ENCODE measurements at regions not wholly inside any gene's neighbourhood (a gene's known extent, or its start where the extent isn't known, plus 50 kb on each side); places are given as distances from the start of the nearest gene placed in this dataset.

GRCh38 chr6:9435281-9435680 lies 979.6 kb downstream of the TFAP2A start:
- CTCF ChIA-PET: no interaction called here
- no peaks in the 10 kb centered on the region for H3K36me3 ChIP-seq (ENCODE audit: insufficient read depth, low read length, poor library complexity, severe bottlenecking)
- no peaks in the 10 kb centered on the region for H3K4me1 ChIP-seq (ENCODE audit: insufficient read depth, low read length, poor library complexity, severe bottlenecking)
- intact Hi-C loops (cut with micrococcal nuclease; ENCODE audit: unreplicated experiment): no loop called here
- no peaks in the 10 kb centered on the region for H3K9me3 ChIP-seq (ENCODE audit: low read depth, low read length, poor library complexity, severe bottlenecking)
- no peaks in the 10 kb centered on the region for H3K27me3 ChIP-seq (replicated peaks; ENCODE audit: insufficient read depth, low read depth, low read length, poor library complexity)
- DNase-seq (ENCODE audit: low spot score): no peak
- H3K27ac ChIP-seq (ENCODE audit: low read depth, low read length, poor library complexity, severe bottlenecking): no peak overlapping the region
- no TSS peak for BruUV-seq (replicated peaks)
- POLR2A ChIA-PET (ENCODE audit: low non-redundant PET): no interaction called here
- no peak for TF ChIP-seq EZH2 (IDR thresholded peaks at IDR 0.05; ENCODE audit: borderline replicate concordance, low read depth, low read length, poor library complexity, severe bottlenecking)
- TF ChIP-seq, protein P1, sequence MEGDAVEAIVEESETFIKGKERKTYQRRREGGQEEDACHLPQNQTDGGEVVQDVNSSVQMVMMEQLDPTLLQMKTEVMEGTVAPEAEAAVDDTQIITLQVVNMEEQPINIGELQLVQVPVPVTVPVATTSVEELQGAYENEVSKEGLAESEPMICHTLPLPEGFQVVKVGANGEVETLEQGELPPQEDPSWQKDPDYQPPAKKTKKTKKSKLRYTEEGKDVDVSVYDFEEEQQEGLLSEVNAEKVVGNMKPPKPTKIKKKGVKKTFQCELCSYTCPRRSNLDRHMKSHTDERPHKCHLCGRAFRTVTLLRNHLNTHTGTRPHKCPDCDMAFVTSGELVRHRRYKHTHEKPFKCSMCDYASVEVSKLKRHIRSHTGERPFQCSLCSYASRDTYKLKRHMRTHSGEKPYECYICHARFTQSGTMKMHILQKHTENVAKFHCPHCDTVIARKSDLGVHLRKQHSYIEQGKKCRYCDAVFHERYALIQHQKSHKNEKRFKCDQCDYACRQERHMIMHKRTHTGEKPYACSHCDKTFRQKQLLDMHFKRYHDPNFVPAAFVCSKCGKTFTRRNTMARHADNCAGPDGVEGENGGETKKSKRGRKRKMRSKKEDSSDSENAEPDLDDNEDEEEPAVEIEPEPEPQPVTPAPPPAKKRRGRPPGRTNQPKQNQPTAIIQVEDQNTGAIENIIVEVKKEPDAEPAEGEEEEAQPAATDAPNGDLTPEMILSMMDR (conservative IDR thresholded peaks at IDR 0.05; ENCODE audit: low read depth, low read length): no peak
- H3K4me3 ChIP-seq (ENCODE audit: low read depth, low read length, poor library complexity, severe bottlenecking): no peak overlapping the region

GRCh38 chr6:9431945-9432344 lies 982.9 kb downstream of the TFAP2A start:
- no TSS peak for BruUV-seq (replicated peaks)

DNA sequence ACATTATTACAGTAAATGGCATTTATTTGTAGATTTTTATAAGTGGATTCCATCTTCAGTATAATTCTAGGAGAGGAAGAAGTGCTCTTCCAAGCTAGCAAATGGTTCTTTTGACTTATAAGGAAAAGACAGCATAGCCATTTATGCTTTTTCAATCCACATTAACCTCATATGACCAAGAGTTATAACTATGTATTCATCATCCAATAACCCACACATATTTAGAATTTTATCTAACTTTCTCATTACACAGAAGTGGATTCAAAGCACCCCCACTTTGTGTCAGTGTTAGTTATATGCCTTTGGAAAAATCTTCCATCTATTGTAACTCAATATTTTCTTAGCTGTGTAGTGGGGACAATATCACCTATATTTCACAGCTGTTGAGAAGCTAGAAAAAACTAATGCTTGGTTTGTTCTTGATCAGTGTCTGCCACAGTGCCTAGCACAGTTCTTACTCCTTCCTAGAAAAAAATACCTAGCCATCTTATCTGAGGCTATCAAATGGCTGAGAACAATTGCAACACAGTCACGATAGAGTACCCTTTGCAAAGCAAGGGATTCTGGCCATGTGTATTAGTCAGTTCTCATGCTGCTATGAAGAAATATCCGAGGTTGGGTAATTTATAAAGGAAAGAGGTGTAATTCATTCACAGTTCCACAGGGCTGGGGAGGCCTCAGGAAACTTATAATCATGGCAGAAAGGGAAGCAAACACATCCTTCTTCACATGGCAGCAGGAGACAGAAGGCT lies 986.3 kb downstream of the TFAP2A start:
- ChIA-PET CTCF (no interaction called here), POLR2A (ENCODE audit: low non-redundant PET) (no interaction called here)
- TF ChIP-seq EZH2 (IDR thresholded peaks at IDR 0.05; ENCODE audit: borderline replicate concordance, low read depth, low read length, poor library complexity, severe bottlenecking): no peak
- TF ChIP-seq, protein P1 (conservative IDR thresholded peaks at IDR 0.05; ENCODE audit: low read depth, low read length): no peak
- no peaks in the 10 kb centered on the region for H3K4me1 ChIP-seq (ENCODE audit: insufficient read depth, low read length, poor library complexity, severe bottlenecking)
- no peak for DNase-seq (ENCODE audit: low spot score)
- H3K9me3 ChIP-seq (ENCODE audit: low read depth, low read length, poor library complexity, severe bottlenecking): peaks cover 4% of the 10 kb centered on the region
- no peaks in the 10 kb centered on the region for H3K36me3 ChIP-seq (ENCODE audit: insufficient read depth, low read length, poor library complexity, severe bottlenecking)
- no peak overlapping the region for H3K27ac ChIP-seq (ENCODE audit: low read depth, low read length, poor library complexity, severe bottlenecking)
- intact Hi-C loops (cut with micrococcal nuclease; ENCODE audit: unreplicated experiment): no loop called here
- BruUV-seq (replicated peaks): no TSS peak
- H3K4me3 ChIP-seq (ENCODE audit: low read depth, low read length, poor library complexity, severe bottlenecking): no peak overlapping the region
- no peaks in the 10 kb centered on the region for H3K27me3 ChIP-seq (replicated peaks; ENCODE audit: insufficient read depth, low read depth, low read length, poor library complexity)

More at GRCh38 chr6:9431945-9432344, 982.9 kb downstream of the TFAP2A start:
- Histone ChIP-seq H3K4me3 (ENCODE audit: low read depth, low read length, poor library complexity, severe bottlenecking) (no peak overlapping the region), H3K9me3 (ENCODE audit: low read depth, low read length, poor library complexity, severe bottlenecking) (peaks cover 4% of the 10 kb centered on the region), H3K27ac (ENCODE audit: low read depth, low read length, poor library complexity, severe bottlenecking) (no peak overlapping the region), H3K4me1 (ENCODE audit: insufficient read depth, low read length, poor library complexity, severe bottlenecking) (no peaks in the 10 kb centered on the region), H3K27me3 (replicated peaks; ENCODE audit: insufficient read depth, low read depth, low read length, poor library complexity) (no peaks in the 10 kb centered on the region), H3K36me3 (ENCODE audit: insufficient read depth, low read length, poor library complexity, severe bottlenecking) (no peaks in the 10 kb centered on the region)
- TF ChIP-seq, protein P1 (conservative IDR thresholded peaks at IDR 0.05; ENCODE audit: low read depth, low read length): no peak
- intact Hi-C loops (cut with micrococcal nuclease; ENCODE audit: unreplicated experiment): no loop called here
- ChIA-PET CTCF (no interaction called here), POLR2A (ENCODE audit: low non-redundant PET) (no interaction called here)
- DNase-seq (ENCODE audit: low spot score): no peak

Measured in A673 (cell line).